Hepatocyte (in vitro differentiated cells): ENCODE measurements at regions not wholly inside any gene's neighbourhood (a gene's known extent, or its start where the extent isn't known, plus 50 kb on each side); places are given as distances from the start of the nearest gene placed in this dataset.
"Not testable (repeated sequence)": the region's sequence is repeated elsewhere in the genome, so short reads cannot be mapped to it uniquely, and the experiment has no call there.

Experiments
- DNase-seq: peaks from one replicate; pipeline ENCODE4 v3.0.0-alpha.2; 2016; ENCODE audit warnings: low spot score
- H2AFZ ChIP-seq: fragments of 200-600 bp; sonication (generic); 2 replicates; pipeline ENCODE4 v1.6.0; 2016; ENCODE audit warnings: antibody characterized with exemption, mild to moderate bottlenecking
- H3K27ac ChIP-seq: fragments of 200-600 bp; sonication (generic); 2 replicates; pipeline ENCODE4 v1.5.1; 2016; ENCODE audit warnings: mild to moderate bottlenecking
- H3K27me3 ChIP-seq: fragments of 200-600 bp; sonication (generic); 2 replicates; pipeline ENCODE4 v1.6.1; 2016
- H3K36me3 ChIP-seq: fragments of 200-600 bp; sonication (generic); replicated peaks from 2 replicates; pipeline ENCODE4 v1.5.1; 2016; ENCODE audit warnings: low read depth; ENCODE audit not compliant: insufficient read depth
- H3K4me1 ChIP-seq: fragments of 200-600 bp; sonication (generic); 2 replicates; pipeline ENCODE4 v1.5.1; 2016; ENCODE audit warnings: mild to moderate bottlenecking, moderate library complexity; ENCODE audit not compliant: insufficient read depth
- H3K4me2 ChIP-seq: fragments of 200-600 bp; sonication (generic); 2 replicates; pipeline ENCODE4 v1.6.0; 2016
- H3K4me3 ChIP-seq: fragments of 200-600 bp; sonication (generic); 2 replicates; pipeline ENCODE4 v1.5.1; 2016; ENCODE audit warnings: mild to moderate bottlenecking
- H3K79me2 ChIP-seq: fragments of 200-600 bp; sonication (generic); 2 replicates; pipeline ENCODE4 v1.6.0; 2017; ENCODE audit warnings: mild to moderate bottlenecking
- H3K9me2 ChIP-seq: fragments of 200-600 bp; sonication (generic); replicated peaks from 2 replicates; pipeline ENCODE4 v1.6.0; 2017; ENCODE audit warnings: mild to moderate bottlenecking; ENCODE audit not compliant: insufficient read depth
- H3K9me3 ChIP-seq: fragments of 200-600 bp; sonication (generic); 2 replicates; pipeline ENCODE4 v1.5.1; 2016; ENCODE audit warnings: low read depth, mild to moderate bottlenecking
- H4K20me1 ChIP-seq: fragments of 200-600 bp; sonication (generic); 2 replicates; pipeline ENCODE4 v1.6.0; 2016; ENCODE audit warnings: mild to moderate bottlenecking; ENCODE audit not compliant: insufficient read depth, poor library complexity, severe bottlenecking
- EZH2 ChIP-seq: fragments of 200-600 bp; sonication (generic); IDR thresholded peaks from 2 replicates; pipeline ENCODE4 v1.6.1; 2016; ENCODE audit warnings: antibody characterized with exemption, mild to moderate bottlenecking, borderline replicate concordance
- EZH2phosphoT487 ChIP-seq: fragments of 200-600 bp; sonication (generic); IDR thresholded peaks from one replicate; pipeline ENCODE4 v1.6.1; 2018; ENCODE audit warnings: antibody characterized with exemption, mild to moderate bottlenecking, low read depth, moderate library complexity; ENCODE audit not compliant: unreplicated experiment, severe bottlenecking
- WGBS: methylation state at CpG from one replicate; pipeline ENCODE4 v1.1.6; 2016; ENCODE audit warnings: low lambda C conversion rate; ENCODE audit errors: missing lambda C conversion rate; 5-methylcytosine and 5-hydroxymethylcytosine counted together
- TF ChIP-seq, protein P1 (sequence below): fragments of 200-600 bp; sonication (generic); IDR thresholded peaks from 2 replicates; pipeline ENCODE4 v1.5.1; 2016; ENCODE audit warnings: antibody characterized with exemption, mild to moderate bottlenecking; ENCODE audit not compliant: poor library complexity

DNA sequence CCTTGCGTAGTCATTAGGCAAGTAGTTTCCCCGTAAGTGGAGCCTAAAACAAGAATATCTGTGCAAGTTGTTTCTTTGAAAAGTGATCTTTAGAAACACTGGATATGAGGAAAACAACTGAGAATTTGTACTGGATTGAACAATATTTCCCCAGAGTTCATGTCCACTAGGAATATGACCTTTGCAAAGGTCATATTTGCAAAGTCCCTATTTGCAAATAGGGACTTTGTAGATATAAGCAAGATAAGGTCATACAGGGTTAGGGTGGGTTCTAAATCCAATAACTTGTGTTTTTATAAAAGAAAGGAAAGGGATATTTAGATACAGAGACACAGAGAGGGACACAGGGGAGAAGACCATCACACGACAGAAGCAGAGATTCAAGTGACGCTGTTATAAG lies 489.2 kb upstream of the ATXN8OS start:
- no peak for DNase-seq
- Histone ChIP-seq H2AFZ (no peak overlapping the region), H4K20me1 (no peaks in the 10 kb centered on the region), H3K36me3 (no peaks in the 10 kb centered on the region), H3K4me2 (no peak overlapping the region), H3K4me1 (no peaks in the 10 kb centered on the region), H3K4me3 (no peak overlapping the region), H3K27me3 (no peaks in the 10 kb centered on the region), H3K9me2 (no peaks in the 10 kb centered on the region), H3K79me2 (no peaks in the 10 kb centered on the region), H3K9me3 (no peaks in the 10 kb centered on the region), H3K27ac (no peak overlapping the region)
- 89% methylated on average over 4 of the region's 4 CpGs for WGBS
- TF ChIP-seq, protein P1, sequence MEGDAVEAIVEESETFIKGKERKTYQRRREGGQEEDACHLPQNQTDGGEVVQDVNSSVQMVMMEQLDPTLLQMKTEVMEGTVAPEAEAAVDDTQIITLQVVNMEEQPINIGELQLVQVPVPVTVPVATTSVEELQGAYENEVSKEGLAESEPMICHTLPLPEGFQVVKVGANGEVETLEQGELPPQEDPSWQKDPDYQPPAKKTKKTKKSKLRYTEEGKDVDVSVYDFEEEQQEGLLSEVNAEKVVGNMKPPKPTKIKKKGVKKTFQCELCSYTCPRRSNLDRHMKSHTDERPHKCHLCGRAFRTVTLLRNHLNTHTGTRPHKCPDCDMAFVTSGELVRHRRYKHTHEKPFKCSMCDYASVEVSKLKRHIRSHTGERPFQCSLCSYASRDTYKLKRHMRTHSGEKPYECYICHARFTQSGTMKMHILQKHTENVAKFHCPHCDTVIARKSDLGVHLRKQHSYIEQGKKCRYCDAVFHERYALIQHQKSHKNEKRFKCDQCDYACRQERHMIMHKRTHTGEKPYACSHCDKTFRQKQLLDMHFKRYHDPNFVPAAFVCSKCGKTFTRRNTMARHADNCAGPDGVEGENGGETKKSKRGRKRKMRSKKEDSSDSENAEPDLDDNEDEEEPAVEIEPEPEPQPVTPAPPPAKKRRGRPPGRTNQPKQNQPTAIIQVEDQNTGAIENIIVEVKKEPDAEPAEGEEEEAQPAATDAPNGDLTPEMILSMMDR: no peak
- TF ChIP-seq EZH2: no peak
- TF ChIP-seq EZH2phosphoT487: no peak

DNA sequence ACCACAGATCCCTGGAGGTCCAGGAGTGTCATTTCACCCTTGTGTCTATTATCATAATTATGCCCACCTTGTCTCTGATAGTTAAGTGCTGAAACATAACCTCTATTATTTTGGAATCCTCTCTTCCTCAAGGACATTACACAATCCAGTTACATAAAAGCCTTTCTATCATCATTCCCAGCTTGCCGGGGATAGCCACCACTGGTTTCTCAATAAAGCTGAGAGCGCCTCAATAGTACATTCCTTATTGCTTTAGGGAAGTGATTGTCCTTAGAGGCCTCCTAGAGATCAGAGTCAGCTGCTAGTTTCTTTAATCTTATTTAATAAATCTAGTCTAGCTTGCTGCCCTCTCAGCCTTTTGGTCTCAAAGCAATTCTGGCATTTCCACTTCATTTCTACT lies 490.0 kb upstream of the ATXN8OS start:
- WGBS: 90% methylated on average over 2 of the region's 2 CpGs
- no peak for DNase-seq
- TF ChIP-seq EZH2 (no peak), EZH2phosphoT487 (no peak)
- TF ChIP-seq, protein P1: no peak

DNA sequence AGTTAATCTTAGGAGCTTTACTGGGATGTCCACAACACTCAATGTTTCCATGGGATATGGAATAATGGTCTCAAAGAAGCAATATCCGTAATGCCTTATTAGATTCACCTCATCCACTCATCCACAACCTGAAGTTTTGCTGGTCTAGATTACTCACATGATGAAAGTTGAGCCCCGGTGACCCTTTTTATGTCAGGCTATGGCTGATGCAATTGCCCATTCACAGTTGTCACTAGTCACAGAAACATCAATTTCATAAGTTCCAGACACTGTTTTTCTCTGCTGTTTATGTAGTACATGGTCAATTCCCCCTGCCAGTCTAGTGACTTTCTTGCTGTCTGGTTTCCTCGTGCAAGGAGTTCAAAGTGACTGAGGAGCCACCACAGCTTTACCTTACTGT lies 491.2 kb upstream of the ATXN8OS start:
- no peak overlapping the region for H3K4me2 ChIP-seq
- 90% methylated on average over 3 of the region's 3 CpGs for WGBS
- no peak for TF ChIP-seq EZH2
- TF ChIP-seq EZH2phosphoT487: no peak
- TF ChIP-seq, protein P1: no peak
- H2AFZ ChIP-seq: no peak overlapping the region
- DNase-seq: no peak
- no peaks in the 10 kb centered on the region for H3K27me3 ChIP-seq
- no peaks in the 10 kb centered on the region for H3K9me2 ChIP-seq
- H3K27ac ChIP-seq: no peak overlapping the region
- no peaks in the 10 kb centered on the region for H3K4me1 ChIP-seq
- no peaks in the 10 kb centered on the region for H3K79me2 ChIP-seq
- no peaks in the 10 kb centered on the region for H3K9me3 ChIP-seq
- H4K20me1 ChIP-seq: no peaks in the 10 kb centered on the region
- H3K36me3 ChIP-seq: no peaks in the 10 kb centered on the region
- H3K4me3 ChIP-seq: no peak overlapping the region

More for the DNA sequence above, 490.0 kb upstream of the ATXN8OS start:
- no peaks in the 10 kb centered on the region for H3K79me2 ChIP-seq
- H4K20me1 ChIP-seq: no peaks in the 10 kb centered on the region
- no peaks in the 10 kb centered on the region for H3K9me2 ChIP-seq
- H3K36me3 ChIP-seq: no peaks in the 10 kb centered on the region
- H3K4me2 ChIP-seq: no peak overlapping the region
- no peak overlapping the region for H3K27ac ChIP-seq
- H2AFZ ChIP-seq: no peak overlapping the region
- H3K27me3 ChIP-seq: no peaks in the 10 kb centered on the region
- no peaks in the 10 kb centered on the region for H3K4me1 ChIP-seq
- no peaks in the 10 kb centered on the region for H3K9me3 ChIP-seq
- H3K4me3 ChIP-seq: no peak overlapping the region

DNA sequence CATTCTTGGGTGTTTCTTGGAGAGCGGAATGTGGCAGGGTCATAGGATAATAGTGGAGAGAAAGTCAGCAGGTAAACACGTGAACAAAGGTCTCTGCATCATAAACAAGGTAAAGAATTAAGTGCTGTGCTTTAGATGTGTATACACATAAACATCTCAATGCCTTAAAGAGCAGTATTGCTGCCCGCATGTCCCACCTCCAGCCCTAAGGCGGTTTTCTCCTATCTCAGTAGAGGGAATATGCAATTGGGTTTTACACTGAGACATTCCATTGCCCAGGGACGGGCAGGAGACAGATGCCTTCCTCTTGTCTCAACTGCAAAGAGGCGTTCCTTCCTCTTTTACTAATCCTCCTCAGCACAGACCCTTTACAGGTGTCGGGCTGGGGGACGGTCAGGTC lies 492.6 kb upstream of the ATXN8OS start:
- not testable (repeated sequence) for H3K79me2 ChIP-seq, H3K4me2 ChIP-seq, H3K36me3 ChIP-seq, DNase-seq, H3K27me3 ChIP-seq, H3K9me3 ChIP-seq, H3K4me3 ChIP-seq, H4K20me1 ChIP-seq, H3K27ac ChIP-seq, H2AFZ ChIP-seq, H3K9me2 ChIP-seq, H3K4me1 ChIP-seq
- WGBS: 77% methylated on average over 8 of the region's 8 CpGs
